ENCODE measurements at regions not wholly inside any gene's neighbourhood (a gene's known extent, or its start where the extent isn't known, plus 50 kb on each side); places are given as distances from the start of the nearest gene placed in this dataset.

DNA sequence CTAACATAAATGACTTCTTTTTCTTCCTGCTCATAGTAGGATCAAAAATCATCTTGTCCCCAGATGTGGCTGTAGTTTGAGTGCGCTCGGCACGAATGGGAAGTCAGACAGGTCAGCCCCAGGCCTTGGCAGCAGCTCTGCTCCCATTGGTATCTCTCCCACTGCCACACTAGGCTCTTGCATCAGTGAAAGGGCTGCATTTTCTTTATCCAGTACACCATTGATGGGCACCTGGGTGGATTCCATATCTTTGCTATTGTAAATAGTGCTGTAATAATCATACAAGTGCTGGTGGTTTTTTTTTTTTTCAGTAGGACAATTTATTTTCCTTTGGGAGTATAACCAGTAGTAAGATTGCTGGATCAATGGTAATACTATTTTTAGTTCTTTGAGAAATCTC, 865.5 kb downstream of the CCDC85A start:
- Histone ChIP-seq H3K56ac (ENCODE audit: insufficient read length, low read depth, low read length) (no peak overlapping the region), H3K27ac (ENCODE audit: insufficient read length, low read depth, low read length) (no peak overlapping the region), H3K4me2 (ENCODE audit: insufficient read depth, insufficient read length, low read length) (no peak overlapping the region), H3K79me2 (ENCODE audit: insufficient read depth, low read length) (no peaks in the 10 kb centered on the region), H3K14ac (ENCODE audit: insufficient read depth, low read length) (no peak overlapping the region), H2BK15ac (ENCODE audit: low read depth, low read length) (no peak overlapping the region), H2BK5ac (ENCODE audit: insufficient read length, low read length) (no peak overlapping the region), H3K4ac (ENCODE audit: low read depth, low read length) (no peak overlapping the region), H2BK20ac (ENCODE audit: low read depth, low read length, poor library complexity, severe bottlenecking) (no peak overlapping the region), H2AFZ (ENCODE audit: low read length) (no peak overlapping the region), H2AK5ac (ENCODE audit: insufficient read length, low read length) (no peak overlapping the region), H3K9ac (ENCODE audit: extremely low read depth, insufficient read length, low read length) (no peak overlapping the region), H3K23ac (ENCODE audit: insufficient read length, low read depth, low read length) (no peak overlapping the region), H4K91ac (ENCODE audit: insufficient read length, low read depth, low read length) (no peak overlapping the region), H4K5ac (ENCODE audit: insufficient read length, low read depth, low read length) (no peak overlapping the region), H4K20me1 (ENCODE audit: control insufficient read depth, insufficient read depth, insufficient read length) (no peaks in the 10 kb centered on the region), H3T11ph (ENCODE audit: low read length) (no peak overlapping the region), H4K8ac (replicated peaks; ENCODE audit: insufficient read length, low read depth, low read length) (no peak overlapping the region), H3K79me1 (ENCODE audit: insufficient read depth, low read depth, low read length, poor library complexity, severe bottlenecking) (no peaks in the 10 kb centered on the region), H3K9me3 (ENCODE audit: control insufficient read depth, low read depth, low read length) (no peaks in the 10 kb centered on the region), H3K18ac (ENCODE audit: insufficient read length, low read depth, low read length) (no peak overlapping the region), H2BK12ac (ENCODE audit: insufficient read length, low read depth, low read length) (no peak overlapping the region), H3K23me2 (ENCODE audit: insufficient read length, low read depth, low read length, poor library complexity, severe bottlenecking) (no peaks in the 10 kb centered on the region), H3K27me3 (ENCODE audit: insufficient read depth, low read length) (no peaks in the 10 kb centered on the region), H2BK120ac (ENCODE audit: low read depth, low read length, poor library complexity, severe bottlenecking) (no peak overlapping the region), H3K4me1 (ENCODE audit: insufficient read depth, low read length) (no peaks in the 10 kb centered on the region)
- Mint-ChIP-seq H3K9me3 (no peaks in the 10 kb centered on the region), H3K4me3 (no peak overlapping the region), H3K36me3 (ENCODE audit: insufficient read depth in 1 of 3, low read depth in 3 of 3) (no peaks in the 10 kb centered on the region), H3K27ac (no peak overlapping the region), H3K27me3 (ENCODE audit: low read depth) (no peaks in the 10 kb centered on the region), H3K4me1 (peaks cover 5% of the 10 kb centered on the region in 2 experiments; a peak in 3 of 4 replicates)
- TF ChIP-seq CTCF (conservative IDR thresholded peaks at IDR 0.05): no peak
- WGBS (ENCODE audit: extremely low coverage, insufficient read length, low lambda C conversion rate): no CpG with 5 or more reads among the region's 3 CpGs
- no peak for DNase-seq

All from H9 (cell line).